ENCODE measurements at regions not wholly inside any gene's neighbourhood (a gene's known extent, or its start where the extent isn't known, plus 50 kb on each side); places are given as distances from the start of the nearest gene placed in this dataset.

GRCh38 chr20:59463541-59463940, 140.8 kb upstream of the PHACTR3 start:
- TF ChIP-seq CTCF (IDR thresholded peaks at IDR 0.05) (no peak), EP300 (IDR thresholded peaks at IDR 0.05) (no peak)
